Effector CD8-positive, alpha-beta T cell (primary cell): ENCODE measurements at regions not wholly inside any gene's neighbourhood (a gene's known extent, or its start where the extent isn't known, plus 50 kb on each side); places are given as distances from the start of the nearest gene placed in this dataset.

ENCODE experiments used
- DNase-seq: peaks from one replicate; lab custom pipeline; 2025; lab: John Stamatoyannopoulos, UW

DNA sequence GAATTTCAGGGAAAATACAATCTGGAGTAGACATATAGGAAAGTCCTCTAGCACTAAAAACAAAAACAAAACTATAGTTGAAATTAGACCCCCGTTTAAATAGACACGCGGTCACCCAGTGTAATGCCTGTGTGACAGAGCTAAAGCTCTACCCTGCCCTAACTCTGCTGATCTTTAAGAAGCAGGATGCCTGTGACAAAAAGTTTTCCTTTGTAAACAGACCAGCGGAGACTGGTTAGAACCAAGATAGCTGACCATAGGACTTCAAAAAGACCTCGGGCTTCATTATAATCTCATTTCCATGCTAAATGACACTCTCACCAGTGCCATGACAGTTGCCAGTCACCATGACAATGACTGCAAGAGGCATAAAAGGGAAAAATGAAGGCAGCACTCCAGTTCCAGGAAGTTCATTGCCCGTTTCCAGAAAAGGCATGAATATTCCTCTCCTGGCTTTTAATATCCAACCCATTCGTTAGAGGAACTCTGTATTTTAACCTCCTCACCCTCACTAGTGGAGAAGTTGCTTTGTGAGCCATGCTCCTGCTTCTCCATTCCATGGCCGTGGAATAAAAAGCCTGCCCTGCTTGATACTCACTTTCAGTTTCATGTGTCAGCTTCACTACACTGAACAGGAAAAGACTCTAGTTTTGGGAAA is 157.2 kb upstream of the COPS8 start:
- no peak for DNase-seq

DNA sequence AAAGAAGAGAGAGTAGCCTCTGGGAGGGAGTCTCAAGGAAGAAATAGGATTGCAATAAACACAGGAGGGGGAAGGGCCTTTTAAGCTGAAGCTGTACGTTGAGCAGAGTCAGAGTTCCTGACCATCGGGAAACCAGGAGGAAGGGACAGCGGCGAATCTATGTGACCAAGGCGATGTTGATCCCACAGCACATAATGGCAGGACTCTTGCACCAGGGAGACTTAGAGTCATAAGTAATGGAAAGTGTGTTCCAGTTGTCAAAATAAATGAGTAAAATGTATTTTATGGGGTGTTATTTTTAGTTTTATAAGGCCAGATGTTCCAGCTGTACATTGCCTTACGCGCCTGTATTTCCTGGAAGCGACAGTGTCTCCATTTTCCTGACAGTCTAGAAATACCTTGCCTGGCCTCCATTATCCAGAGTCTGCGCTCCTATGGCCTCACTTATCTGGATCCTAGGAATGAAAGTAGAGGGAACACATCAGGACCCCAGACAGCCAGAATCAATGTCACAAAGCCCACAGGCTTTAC is 152.8 kb upstream of the COPS8 start:
- no peak for DNase-seq

DNA sequence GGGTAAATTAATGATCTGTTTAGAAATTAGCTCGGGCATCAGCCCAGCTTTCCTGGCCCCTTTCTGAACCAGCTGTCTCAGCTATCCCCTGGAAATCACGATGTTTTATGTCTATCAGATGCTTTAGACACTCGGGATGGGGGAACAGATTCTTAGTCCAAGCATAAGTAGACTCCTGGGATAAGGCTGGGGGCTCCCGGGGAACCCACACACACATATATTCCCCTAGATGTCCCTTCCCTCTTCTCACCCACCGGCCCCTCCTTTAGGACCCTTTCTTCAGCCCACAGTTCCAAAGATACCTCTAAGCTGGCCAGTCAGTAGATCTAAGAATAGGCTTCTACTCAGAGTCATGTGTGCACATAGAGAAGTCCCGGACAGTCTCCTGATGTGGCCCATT is 151.5 kb upstream of the COPS8 start:
- no peak for DNase-seq

DNA sequence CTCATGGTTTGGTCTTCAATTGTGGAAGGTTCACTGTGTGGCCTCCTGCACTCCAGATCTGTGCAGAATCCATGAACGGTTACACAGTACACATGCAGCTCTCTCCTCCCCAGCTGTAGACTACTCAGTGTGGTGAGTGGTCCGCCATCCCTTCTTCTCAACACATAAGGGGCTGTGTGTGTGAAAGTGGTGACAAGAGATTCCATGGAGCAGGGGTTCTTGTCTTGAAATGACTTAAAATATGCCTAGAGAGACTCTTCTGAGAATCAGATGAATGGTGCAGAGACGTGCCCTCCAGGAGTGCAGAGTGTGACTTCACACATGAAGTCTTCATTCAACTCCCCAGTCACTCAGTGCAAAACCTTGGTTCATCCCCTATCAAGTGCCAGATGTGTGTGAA is 151.0 kb upstream of the COPS8 start:
- DNase-seq: no peak

DNA sequence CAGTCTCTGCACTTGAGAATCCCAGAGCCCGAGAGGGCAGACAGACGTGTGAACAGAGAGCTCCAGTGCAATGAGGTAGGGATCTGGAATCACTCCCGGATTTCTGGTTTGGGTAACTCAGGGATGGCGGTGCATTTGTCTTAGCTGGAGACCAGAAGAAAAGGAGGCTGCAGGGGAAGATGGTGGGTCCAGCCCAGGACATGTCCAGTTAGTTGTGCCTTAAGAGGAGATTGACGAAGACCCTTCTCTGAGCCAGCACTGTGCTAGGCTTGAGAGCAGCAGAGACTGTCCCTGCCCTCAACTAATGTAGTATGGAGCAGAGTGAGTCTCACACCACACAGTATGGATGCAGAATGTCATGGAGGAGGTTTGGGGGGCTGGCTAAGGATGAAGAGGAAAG is 150.6 kb upstream of the COPS8 start:
- no peak for DNase-seq

DNA sequence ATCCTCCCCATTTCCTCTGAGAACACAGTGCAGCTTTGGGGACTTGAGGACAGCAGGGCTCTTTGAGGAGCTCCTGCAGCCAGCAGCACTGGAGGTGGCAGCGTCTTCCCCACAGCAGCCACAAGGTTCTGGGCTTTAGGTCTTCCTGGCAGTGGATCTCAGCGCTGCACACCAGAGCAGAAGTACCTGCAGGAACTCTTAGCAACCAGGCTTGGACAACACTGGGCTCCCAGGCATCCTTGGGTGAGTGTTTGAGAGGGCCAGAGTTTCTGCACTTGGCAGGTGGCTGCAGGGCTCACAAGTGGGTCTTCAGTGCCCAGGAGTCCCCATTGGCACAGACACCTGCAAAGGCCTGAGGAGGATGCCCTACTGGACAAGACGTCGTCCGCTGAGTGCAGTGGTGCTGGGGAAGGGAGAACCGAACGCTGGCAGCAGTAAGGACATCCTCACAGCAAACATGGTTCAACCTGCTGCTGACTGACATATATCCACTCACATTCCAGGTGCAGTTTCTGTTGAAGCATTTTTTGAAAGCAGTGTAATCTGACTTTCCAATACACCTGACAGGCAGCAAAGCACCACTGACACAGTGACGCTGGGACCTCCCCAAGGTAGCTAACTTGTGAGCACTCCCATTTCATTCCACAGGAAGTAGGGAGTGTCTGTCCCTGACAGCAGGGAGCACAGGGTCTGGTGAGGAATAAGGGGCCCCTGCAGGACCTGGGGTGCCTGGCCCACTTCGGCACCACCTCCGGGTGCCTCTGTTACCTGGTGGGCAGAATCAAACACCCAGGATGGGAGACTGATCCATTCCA is 149.9 kb upstream of the COPS8 start:
- no peak for DNase-seq

DNA sequence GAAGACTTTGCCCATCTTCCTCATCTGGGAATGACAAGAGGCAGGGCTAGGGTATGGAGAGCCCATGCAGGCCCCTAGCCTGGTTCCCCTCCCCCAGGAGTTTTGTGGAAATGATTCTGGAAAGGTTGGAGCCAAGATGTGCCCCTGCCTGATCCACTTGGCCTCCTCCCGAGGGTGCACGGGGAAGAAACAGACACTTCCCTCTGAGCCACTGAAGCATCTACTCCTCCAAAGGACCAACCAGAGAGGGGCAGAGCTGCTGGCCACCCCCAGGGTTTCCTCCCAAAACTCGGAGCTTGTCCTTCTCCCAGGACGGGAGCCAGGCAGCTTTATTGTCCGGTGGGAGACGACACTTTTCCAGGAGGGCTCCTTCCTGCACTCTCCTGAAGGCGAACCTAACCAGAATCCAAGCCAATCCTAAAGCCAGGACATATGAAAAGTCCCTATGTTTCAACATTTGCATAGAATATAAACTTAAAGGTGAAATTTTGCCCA is 149.2 kb upstream of the COPS8 start:
- no peak for DNase-seq

DNA sequence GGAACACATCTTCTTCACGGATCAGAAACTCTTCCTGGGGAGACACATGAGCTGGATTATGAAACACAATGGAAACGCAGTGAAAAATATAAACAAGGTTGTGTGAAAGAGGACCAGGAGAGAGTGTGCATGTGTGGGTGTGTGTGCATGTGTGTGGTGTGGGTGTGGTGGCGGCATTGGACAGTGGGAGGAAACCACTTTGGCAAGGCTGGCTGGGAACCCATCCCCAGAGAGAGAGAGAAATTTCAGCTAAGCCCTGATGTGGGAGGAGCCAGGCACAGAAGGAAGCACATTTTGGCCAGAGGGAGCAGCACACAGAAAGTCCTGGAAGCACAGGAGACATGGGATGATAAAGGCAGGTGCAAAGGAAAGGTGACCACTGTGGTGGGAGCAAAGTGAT is 147.6 kb upstream of the COPS8 start:
- DNase-seq: no peak

DNA sequence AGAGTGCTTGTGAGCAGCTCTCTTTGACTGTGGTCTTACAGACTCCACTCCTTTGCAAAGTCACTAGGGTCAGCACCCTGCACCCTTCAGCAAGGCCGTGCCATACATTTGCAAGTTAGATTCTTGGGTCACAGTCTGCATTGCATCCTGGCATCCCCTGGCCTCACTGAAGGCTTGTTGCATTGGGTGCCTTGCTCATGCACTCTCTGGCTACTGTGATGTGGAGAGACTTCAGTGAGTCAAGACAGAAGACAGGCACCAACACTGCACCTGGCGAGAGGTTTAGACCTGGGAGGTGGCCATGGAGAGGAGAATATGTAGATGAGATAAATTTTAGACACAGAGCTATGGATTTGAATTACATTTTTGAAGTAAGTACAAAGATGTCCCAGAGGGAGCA is 146.4 kb upstream of the COPS8 start:
- no peak for DNase-seq

DNA sequence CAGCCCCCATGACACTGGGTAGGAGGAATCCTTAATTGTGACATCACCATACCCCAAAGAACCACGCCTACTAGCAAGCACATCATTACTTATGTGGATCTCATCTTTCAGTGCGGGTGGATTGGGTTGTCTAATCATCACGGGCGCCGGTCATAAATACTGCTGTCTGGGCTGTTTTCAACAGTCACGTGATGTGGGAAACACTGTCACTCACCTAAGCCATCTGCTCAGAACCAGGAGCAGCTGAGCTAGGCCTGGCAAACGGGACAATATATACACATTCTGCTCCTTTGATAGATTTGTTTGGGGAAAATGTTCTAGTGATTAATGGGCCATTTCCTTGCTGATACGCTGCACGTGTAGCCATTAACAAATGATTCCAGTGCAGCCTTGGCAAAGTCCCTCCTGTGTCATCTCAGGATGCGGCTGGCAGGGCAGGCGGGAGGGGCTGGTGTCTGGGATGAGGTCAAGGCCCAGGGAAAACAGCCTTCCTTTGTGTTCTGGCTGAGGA is 145.9 kb upstream of the COPS8 start:
- no peak for DNase-seq

DNA sequence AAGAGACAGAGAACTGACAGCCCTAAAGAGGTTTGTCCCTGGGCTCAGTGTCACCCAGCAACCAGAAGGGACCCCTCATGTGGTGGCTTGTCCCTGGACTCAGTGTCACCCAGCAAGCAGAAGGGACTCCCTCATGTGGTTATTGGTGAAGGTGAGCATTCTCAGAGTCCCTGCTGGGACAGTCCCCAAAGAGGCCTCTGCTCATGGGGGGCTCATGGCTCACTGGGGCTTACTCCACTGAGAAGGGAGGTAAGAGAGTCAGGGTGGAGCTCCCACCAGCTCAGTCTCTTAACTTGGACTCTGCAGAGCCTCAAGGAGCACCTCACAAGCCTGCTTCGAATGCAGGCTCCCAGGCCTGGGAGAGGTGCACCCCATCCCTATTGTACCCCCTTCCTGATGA is 145.2 kb upstream of the COPS8 start:
- DNase-seq: no peak

DNA sequence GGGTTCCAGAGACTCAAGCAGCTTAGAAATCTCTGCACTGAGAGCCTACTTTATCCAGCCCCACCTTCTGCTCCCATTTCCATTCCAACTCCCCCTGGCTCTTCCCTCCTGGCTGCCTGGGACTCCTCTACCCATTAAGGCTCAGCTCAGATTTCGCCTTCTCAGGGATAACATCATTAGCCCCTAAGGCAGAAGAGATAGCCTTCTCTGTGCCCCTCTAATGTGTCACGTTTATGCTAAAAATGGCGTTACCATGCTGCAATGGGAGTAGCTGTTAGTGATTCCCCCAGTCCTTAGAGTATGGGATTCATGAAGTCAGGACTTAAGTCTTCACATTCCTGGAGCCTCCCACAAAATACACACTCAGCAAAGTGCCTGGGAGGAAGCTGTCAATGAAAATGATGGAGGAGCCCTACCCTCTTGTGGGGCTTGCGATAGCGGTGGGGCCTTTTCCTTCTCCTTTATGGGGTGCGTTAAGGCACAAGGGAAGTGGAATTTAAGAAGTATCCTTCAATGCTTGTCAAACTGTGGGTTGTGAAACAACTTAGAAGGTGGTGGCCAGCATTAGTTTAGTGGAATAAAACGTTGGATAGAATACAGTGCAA is 144.7 kb upstream of the COPS8 start:
- DNase-seq: no peak

DNA sequence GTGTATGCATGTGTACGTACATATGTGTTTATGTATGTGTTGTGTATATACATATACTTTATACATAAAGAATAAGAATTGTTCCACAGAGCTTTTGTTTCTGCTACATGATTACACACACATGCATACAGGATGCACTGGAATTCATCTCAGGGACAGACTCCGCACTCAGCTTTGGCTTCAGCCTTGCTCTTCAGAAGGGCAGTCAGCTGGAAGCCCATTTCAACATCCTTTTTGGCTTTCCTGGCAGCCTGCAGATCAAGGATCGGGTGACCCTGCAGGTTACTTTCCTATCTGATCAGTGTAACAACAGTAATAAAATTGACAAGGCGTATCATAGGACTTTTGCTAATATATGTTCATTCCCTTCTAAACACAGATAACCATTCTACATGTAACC is 144.1 kb upstream of the COPS8 start:
- no peak for DNase-seq

DNA sequence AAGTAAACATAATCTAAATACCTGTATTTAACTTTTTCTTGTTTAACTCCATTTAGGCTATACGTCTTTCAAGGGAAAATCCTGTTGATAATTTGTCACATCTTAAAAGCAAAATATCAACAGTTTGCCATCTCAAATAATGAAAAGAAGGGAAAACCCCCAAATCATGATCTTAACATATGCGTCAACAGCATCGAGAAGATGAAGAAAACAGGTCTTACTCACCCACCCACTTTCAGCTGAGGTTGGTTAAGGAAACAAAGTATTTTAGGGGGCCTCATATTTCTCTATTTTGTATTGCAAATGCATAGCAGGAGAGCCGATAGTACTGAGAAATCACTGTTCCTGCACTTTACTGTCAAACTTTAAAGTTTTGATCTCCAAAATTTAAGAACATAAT is 143.1 kb upstream of the COPS8 start:
- no peak for DNase-seq

DNA sequence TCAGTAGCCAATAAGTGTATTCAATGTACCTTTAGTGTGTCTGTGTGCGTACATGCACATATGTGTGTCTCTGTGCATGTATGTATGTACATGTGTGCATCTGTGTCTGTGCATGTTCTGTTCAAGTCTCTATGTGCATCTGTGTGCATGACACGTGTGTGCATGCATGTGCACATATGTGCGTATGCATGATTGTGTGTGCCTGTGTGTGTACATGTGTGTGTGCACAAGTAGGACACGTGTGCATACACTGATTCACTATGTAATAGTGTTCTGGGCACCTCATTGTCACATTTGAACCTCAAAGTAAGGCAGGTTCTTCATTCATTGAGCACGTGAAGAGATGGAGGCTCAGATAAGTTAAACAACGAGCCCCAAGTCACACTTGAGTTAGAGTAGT is 142.6 kb upstream of the COPS8 start:
- DNase-seq: no peak

DNA sequence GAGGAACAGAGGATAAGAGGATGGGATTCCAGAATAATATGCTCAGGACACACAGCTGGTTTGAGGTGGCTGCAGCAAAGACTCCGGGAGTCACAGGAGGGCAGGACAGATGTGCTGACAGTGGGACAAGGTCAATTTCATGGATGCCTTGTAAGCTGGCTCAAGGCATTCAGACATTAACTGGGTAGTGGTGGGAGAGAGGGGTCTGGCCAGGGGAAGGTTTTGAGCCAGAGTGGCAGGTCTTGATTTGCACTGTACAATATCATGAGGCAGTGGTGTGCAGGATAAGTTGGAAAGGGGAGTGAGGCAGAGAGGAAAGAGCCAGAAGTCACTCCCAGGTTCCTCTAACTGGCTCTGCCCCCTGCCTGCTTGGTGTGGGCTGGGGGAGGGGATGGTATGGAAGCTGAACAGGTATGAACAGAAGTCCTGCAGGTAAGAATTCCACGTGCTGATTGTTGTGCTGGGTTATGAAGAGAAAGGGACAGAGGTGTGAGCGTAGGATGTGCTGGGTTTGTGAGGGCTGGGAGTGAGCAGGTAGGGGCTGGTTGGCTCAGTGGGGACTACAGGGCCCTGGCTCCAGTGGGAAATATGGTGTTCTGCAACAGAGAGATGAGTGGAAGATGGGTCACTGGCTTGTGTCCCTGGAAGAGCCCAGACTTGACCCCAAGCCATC is 141.7 kb upstream of the COPS8 start:
- DNase-seq: no peak

DNA sequence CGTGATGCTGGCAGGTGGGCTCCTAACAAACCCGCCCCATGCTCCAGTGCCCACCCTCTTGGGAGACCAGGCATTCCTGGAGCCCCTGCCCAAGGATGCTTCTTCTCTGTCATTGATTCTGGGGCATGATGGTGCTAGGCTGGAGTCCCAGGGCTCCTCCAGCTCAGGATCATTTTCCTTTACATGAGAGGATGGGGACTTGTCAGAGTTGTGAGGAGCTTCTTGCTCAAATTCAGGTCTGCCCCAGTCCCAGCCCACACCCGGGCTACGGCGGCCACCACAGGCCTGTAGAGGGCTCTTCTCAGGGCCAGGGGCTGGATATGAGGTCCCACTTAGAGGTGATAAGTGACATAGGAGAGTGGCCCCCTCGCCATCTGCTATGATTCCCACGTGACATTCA is 141.1 kb upstream of the COPS8 start:
- DNase-seq: no peak

DNA sequence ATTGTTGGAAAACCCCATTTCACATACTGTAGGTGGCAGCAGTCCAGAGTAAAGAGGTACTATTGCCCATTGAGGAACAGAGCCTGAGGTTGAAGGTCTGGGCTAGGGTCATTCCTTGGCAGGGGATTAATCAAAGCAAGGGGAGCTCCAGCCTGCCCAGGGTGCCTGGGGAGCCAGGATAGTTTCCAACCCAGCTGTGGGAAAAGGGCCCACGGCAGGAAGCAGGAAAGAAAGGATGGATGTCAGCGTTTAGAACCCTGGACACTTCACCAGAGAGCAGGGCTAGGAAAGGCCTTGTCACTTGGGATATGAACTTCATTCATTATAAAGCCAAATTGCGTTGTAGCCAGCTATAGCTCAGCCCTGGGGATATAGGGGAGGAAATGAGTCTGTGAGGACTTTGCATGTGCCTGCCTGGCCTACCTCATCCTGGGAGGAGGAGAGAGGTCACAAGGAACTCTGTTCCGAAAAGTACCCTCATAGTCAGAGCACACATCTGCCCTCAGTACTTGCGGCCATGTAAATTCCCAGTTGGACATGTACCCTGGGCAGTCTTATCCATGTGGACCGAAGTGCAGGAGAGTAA is 140.2 kb upstream of the COPS8 start:
- DNase-seq: no peak

DNA sequence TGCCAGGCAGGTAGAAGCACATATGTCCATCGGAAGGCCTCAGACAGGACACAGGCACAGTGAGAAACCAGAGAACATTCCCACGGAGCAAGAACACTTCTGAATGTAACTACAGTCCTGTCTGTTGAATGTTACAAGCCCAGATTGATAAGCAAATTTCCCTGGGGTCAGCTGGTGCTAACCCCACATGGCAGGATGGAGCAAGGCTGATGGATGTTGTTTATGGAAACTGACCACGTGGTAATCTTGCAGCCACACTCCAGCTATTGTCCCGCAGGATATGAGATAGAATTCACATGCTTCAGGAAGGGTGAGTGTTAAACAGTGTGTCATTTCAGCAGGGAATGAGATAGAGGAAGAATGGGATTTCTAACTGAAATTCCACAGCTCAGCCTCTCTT is 138.8 kb upstream of the COPS8 start:
- DNase-seq: no peak

DNA sequence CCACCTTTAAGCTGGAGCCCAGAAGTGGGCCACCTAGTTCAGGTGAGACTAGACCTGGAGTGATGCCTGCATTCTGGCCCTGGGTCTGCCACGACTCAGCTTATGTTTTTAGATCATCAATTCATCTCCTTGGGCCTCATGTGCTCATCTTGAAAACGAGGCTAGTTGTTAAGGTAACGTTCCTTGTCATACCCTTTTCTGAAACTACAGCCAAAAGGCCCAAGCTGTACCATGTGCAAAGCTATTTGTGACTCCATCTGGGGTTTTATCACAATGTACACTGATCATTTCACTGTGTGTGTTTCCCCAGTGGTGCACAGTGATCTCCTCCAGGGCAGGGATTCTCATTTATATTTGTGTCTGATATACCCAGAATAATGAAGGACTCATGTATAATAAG is 138.4 kb upstream of the COPS8 start:
- no peak for DNase-seq

DNA sequence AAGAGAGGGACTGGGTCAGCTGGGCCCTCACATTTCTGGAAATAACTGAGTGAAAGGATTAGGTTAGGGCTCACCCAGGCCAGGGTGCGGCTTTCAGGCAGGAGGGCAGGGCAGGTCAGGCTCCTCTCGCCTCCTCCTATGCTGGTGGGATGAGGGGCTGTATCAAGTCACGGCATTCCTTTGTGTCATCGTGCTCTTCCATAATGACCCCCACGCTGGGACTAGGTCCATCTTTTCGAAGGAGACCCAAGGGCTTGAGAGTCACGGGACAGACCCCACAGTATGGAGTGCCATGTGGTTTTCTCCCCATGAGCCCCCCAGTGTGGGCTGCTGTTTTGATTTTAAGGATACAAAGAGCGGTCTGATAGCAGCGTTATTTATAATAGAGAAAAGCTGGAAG is 137.8 kb upstream of the COPS8 start:
- no peak for DNase-seq
